CD4-positive, alpha-beta T cell (primary cell): ENCODE measurements at regions not wholly inside any gene's neighbourhood (a gene's known extent, or its start where the extent isn't known, plus 50 kb on each side); places are given as distances from the start of the nearest gene placed in this dataset.

Experiments used
- ATAC-seq: fragments of 200-7000 bp; cut with Tn5 transposase; one replicate; pipeline ENCODE4 v1.10.0; 2022; ENCODE audit warnings: mild to moderate bottlenecking; ENCODE audit not compliant: poor library complexity
- CTCF ChIA-PET: fragments of 350-600 bp; sonication (Branson Sonifier 250); formaldehyde crosslinking; loops from one replicate; lab custom pipeline; 2021; ENCODE audit warnings: antibody characterized with exemption, inconsistent platforms; lab: Charles Lee
- POLR2A ChIA-PET: fragments of 350-600 bp; sonication (Branson Sonifier 250); formaldehyde crosslinking; loops from one replicate; lab custom pipeline; 2021; ENCODE audit warnings: antibody characterized with exemption, inconsistent platforms; lab: Charles Lee
- DNase-seq, 14 experiments: peaks; one replicate each; pipeline ENCODE4 v3.0.0-alpha.2; 2013 to 2020; ENCODE audit warnings: mixed read lengths in 2 of 14
- H3K27ac ChIP-seq, 2 donors: one replicate each; pipeline versions ENCODE4 v1.5.1 to v1.7.0; 2013; ENCODE audit warnings: low read length in 2 of 2, low read depth in 1 of 2, mild to moderate bottlenecking in 1 of 2
- H3K27me3 ChIP-seq, 2 experiments: 1 replicate in 1 of 2; 2 replicates in 1 of 2; pipeline versions ENCODE4 v1.6.1 to v1.7.0; 2013; ENCODE audit warnings: low read length in 2 of 2, control low read depth in 1 of 2, mild to moderate bottlenecking in 1 of 2, moderate library complexity in 1 of 2; ENCODE audit not compliant: insufficient read depth in 2 of 2, control insufficient read depth in 1 of 2
- H3K36me3 ChIP-seq: one replicate; pipeline ENCODE4 v1.6.1; 2013; ENCODE audit warnings: low read length, control low read depth; ENCODE audit not compliant: insufficient read depth
- H3K4me1 ChIP-seq: one replicate; pipeline ENCODE4 v1.6.1; 2013; ENCODE audit warnings: low read length, control low read depth; ENCODE audit not compliant: insufficient read depth
- H3K4me3 ChIP-seq: one replicate; pipeline ENCODE4 v1.5.1; 2013; ENCODE audit warnings: mild to moderate bottlenecking, low read length, moderate library complexity
- H3K9me3 ChIP-seq, 2 experiments: 1 replicate in 1 of 2; 2 replicates in 1 of 2; pipeline versions ENCODE4 v1.6.1 to v1.7.0; 2013; ENCODE audit warnings: low read length in 2 of 2, mild to moderate bottlenecking in 2 of 2, control low read depth in 1 of 2, moderate library complexity in 1 of 2; ENCODE audit not compliant: control insufficient read depth in 1 of 2, insufficient read depth in 1 of 2
- H3K27ac Mint-ChIP-seq: one replicate; pipeline ENCODE4 v1.8.0; 2020; ENCODE audit warnings: mixed read lengths
- H3K27me3 Mint-ChIP-seq: one replicate; pipeline ENCODE4 v1.8.0; 2021; ENCODE audit warnings: mixed read lengths
- H3K36me3 Mint-ChIP-seq: one replicate; pipeline ENCODE4 v1.8.0; 2021; ENCODE audit warnings: low read depth, mixed read lengths
- H3K4me1 Mint-ChIP-seq: one replicate; pipeline ENCODE4 v1.8.0; 2021; ENCODE audit warnings: low read depth, mixed read lengths
- H3K4me3 Mint-ChIP-seq: one replicate; pipeline ENCODE4 v1.8.0; 2020; ENCODE audit warnings: mild to moderate bottlenecking, mixed read lengths
- H3K9me3 Mint-ChIP-seq: one replicate; pipeline ENCODE4 v1.8.0; 2020; ENCODE audit warnings: mixed read lengths
- CTCF ChIP-seq: fragments of 200-600 bp; IDR thresholded peaks from one replicate; pipeline ENCODE4 v1.8.0; 2022; ENCODE audit warnings: antibody characterized with exemption, mild to moderate bottlenecking
- intact Hi-C, 2 experiments: fragments of 100-400 bp; cut with DNase I in 1 of 2; cut with micrococcal nuclease in 1 of 2; formaldehyde crosslinking; loops; one replicate each; pipeline versions ENCODE4 v1.15.1 to v1.9.0; 2023 to 2025; cut with DNase I, micrococcal nuclease

- no peaks in the 10 kb centered on the region for H3K27me3 ChIP-seq
- no peak overlapping the region for H3K4me3 ChIP-seq
- H3K36me3 Mint-ChIP-seq = no peaks in the 10 kb centered on the region
- H3K27ac ChIP-seq = no peak overlapping the region
- no peak for ATAC-seq
- no peaks in the 10 kb centered on the region for H3K4me1 ChIP-seq
- H3K4me3 Mint-ChIP-seq = no peak overlapping the region
- CTCF ChIA-PET = no interaction called here
- TF ChIP-seq CTCF = no peak
- no peaks in the 10 kb centered on the region for H3K36me3 ChIP-seq
- DNase-seq = no peak
- H3K27me3 Mint-ChIP-seq = no peaks in the 10 kb centered on the region
- H3K9me3 ChIP-seq = no peaks in the 10 kb centered on the region
- H3K4me1 Mint-ChIP-seq = no peaks in the 10 kb centered on the region
- no peak overlapping the region for H3K27ac Mint-ChIP-seq
- POLR2A ChIA-PET = no interaction called here
- peaks cover 1% of the 10 kb centered on the region for H3K9me3 Mint-ChIP-seq
- intact Hi-C loops = no loop called here
Observed at GRCh38 chr6:103687430-103687829, 1172.3 kb downstream of the HACE1 start.

GRCh38 chr6:103680116-103680515 lies 1179.6 kb downstream of the HACE1 start:
- no peak for DNase-seq
- ATAC-seq = no peak
- POLR2A ChIA-PET = no interaction called here
- Mint-ChIP-seq H3K27ac (no peak overlapping the region), H3K36me3 (no peaks in the 10 kb centered on the region), H3K4me1 (no peaks in the 10 kb centered on the region), H3K9me3 (peaks cover 1% of the 10 kb centered on the region), H3K27me3 (no peaks in the 10 kb centered on the region), H3K4me3 (no peak overlapping the region)
- Histone ChIP-seq H3K4me3 (no peak overlapping the region), H3K27ac (no peak overlapping the region), H3K4me1 (no peaks in the 10 kb centered on the region), H3K9me3 (peaks cover 0 to 6% of the 10 kb centered on the region in 2 experiments), H3K36me3 (no peaks in the 10 kb centered on the region), H3K27me3 (no peaks in the 10 kb centered on the region)
- TF ChIP-seq CTCF = no peak
- CTCF ChIA-PET = no interaction called here
- intact Hi-C loops = no loop called here

- H3K4me1 Mint-ChIP-seq = no peaks in the 10 kb centered on the region
- no peaks in the 10 kb centered on the region for H3K27me3 Mint-ChIP-seq
- H3K9me3 ChIP-seq = peaks cover 0 to 6% of the 10 kb centered on the region in 2 experiments
- no peak overlapping the region for H3K4me3 ChIP-seq
- no peaks in the 10 kb centered on the region for H3K27me3 ChIP-seq
- no peak overlapping the region for H3K27ac ChIP-seq
- CTCF ChIA-PET = no interaction called here
- POLR2A ChIA-PET = no interaction called here
- ATAC-seq (no peak), DNase-seq (no peak)
- no peak overlapping the region for H3K27ac Mint-ChIP-seq
- no peaks in the 10 kb centered on the region for H3K36me3 Mint-ChIP-seq
- TF ChIP-seq CTCF = no peak
- no peaks in the 10 kb centered on the region for H3K9me3 Mint-ChIP-seq
- no peaks in the 10 kb centered on the region for H3K36me3 ChIP-seq
- intact Hi-C loops = no loop called here
- H3K4me3 Mint-ChIP-seq = no peak overlapping the region
- H3K4me1 ChIP-seq = no peaks in the 10 kb centered on the region
Observed at GRCh38 chr6:103677290-103677689, 1182.4 kb downstream of the HACE1 start.
